ENCODE measurements at regions not wholly inside any gene's neighbourhood (a gene's known extent, or its start where the extent isn't known, plus 50 kb on each side); places are given as distances from the start of the nearest gene placed in this dataset.

- Histone ChIP-seq H3K36me3 (ENCODE audit: low read depth, missing control alignments) (no peaks in the 10 kb centered on the region), H3K9me3 (no peaks in the 10 kb centered on the region), H3K27ac (no peak overlapping the region), H3K4me3 (no peak overlapping the region), H3K27me3 (no peaks in the 10 kb centered on the region), H3K4me1 (no peaks in the 10 kb centered on the region)
- 67 to 78% methylated on average over 5 of the region's 5 CpGs for WGBS, 2 donors
- intact Hi-C loops (cut with DNase I; ENCODE audit: low total_unique reads) = no loop called here
- TF ChIP-seq CTCF (IDR thresholded peaks at IDR 0.05) = no peak
- TF ChIP-seq POLR2A (IDR thresholded peaks at IDR 0.05) = no peak
- DNase-seq = no peak
Observed at GRCh38 chr12:113755098-113755497, 211.0 kb downstream of the RBM19 start.

- DNase-seq = no peak
- Histone ChIP-seq H3K4me3 (no peak overlapping the region), H3K4me1 (no peaks in the 10 kb centered on the region), H3K27me3 (no peaks in the 10 kb centered on the region), H3K27ac (no peak overlapping the region), H3K9me3 (no peaks in the 10 kb centered on the region), H3K36me3 (ENCODE audit: low read depth, missing control alignments) (no peaks in the 10 kb centered on the region)
- TF ChIP-seq CTCF (IDR thresholded peaks at IDR 0.05) = no peak
- TF ChIP-seq POLR2A (IDR thresholded peaks at IDR 0.05) = no peak
- WGBS, 2 donors = 89 to 91% methylated on average over 2 of the region's 2 CpGs
- intact Hi-C loops (cut with DNase I; ENCODE audit: low total_unique reads) = no loop called here
Observed at GRCh38 chr12:113751513-113751912, 214.6 kb downstream of the RBM19 start.

DNA sequence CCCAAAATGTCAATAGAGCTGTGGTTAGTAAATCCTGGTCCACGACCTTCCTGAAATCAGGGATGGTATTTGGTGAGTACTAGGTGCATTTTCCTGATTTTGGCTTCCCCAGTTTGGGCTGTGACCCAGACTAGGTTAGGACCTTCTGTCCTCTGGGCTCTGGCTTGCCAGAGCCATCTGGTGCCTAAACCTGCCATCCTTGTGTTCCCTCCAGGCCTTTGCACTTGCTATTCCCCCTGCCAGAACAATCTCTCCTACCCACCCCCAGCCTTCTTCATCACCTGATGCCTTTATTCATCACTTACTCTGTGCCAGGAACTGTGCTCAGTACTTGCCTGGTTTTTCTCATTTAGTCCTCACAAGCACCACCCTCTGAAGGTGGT lies 216.7 kb downstream of the RBM19 start:
- H3K4me1 ChIP-seq = peaks cover 6% of the 10 kb centered on the region
- no peak for TF ChIP-seq CTCF (IDR thresholded peaks at IDR 0.05)
- no peak for TF ChIP-seq POLR2A (IDR thresholded peaks at IDR 0.05)

DNA sequence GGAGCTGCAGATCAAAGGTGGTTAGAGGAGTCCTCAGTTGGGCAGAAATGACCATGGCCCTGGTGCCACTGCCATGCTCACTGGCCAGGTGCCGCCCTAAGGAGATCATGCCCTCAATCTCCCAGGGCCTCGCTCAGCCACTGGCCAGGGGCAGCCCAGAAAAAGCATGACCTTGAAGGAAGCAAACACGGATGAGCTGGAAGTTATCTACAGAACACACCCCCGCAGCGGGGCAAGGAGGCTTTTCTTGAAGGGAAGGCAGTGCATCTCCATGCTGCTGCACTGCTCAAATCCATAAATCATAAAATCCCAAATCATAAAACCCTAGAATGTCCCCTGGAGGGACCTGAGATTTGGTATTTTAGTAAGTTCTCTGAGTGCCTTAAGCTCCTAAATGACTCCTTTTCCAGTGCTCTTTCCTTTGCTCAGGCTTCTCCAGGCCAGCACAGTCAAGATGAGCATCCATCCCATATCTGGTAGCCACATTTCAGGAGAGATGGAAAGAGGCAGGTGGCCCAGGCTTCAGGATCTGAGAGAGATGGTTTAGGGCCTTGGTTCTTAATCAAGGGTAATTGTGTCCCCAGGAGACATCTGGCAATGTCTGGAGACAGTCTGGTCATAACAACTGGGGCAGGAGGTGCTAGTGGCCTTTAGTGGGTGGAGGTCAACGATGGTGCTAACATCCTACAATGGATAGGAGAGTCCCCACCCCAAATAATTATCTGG lies 217.3 kb downstream of the RBM19 start:
- peak; percentile 51 for DNase-seq
- TF ChIP-seq POLR2A (IDR thresholded peaks at IDR 0.05) (no peak), CTCF (IDR thresholded peaks at IDR 0.05) (no peak)
- peaks cover 6% of the 10 kb centered on the region for H3K4me1 ChIP-seq
- WGBS, 2 donors = 36 to 43% methylated on average over 6 of the region's 6 CpGs
- no peak overlapping the region for H3K4me3 ChIP-seq
- intact Hi-C loops (cut with DNase I; ENCODE audit: low total_unique reads) = no loop called here
- no peaks in the 10 kb centered on the region for H3K27me3 ChIP-seq
- H3K9me3 ChIP-seq = no peaks in the 10 kb centered on the region
- no peak overlapping the region for H3K27ac ChIP-seq
- no peaks in the 10 kb centered on the region for H3K36me3 ChIP-seq (ENCODE audit: low read depth, missing control alignments)

More for the DNA sequence above, 216.7 kb downstream of the RBM19 start:
- intact Hi-C loops (cut with DNase I; ENCODE audit: low total_unique reads) = no loop called here
- no peak overlapping the region for H3K27ac ChIP-seq
- no peaks in the 10 kb centered on the region for H3K9me3 ChIP-seq
- WGBS, 2 donors = 70 to 82% methylated on average over 1 of the region's 1 CpG
- H3K4me3 ChIP-seq = no peak overlapping the region
- no peak for DNase-seq
- H3K27me3 ChIP-seq = no peaks in the 10 kb centered on the region
- no peaks in the 10 kb centered on the region for H3K36me3 ChIP-seq (ENCODE audit: low read depth, missing control alignments)

DNA sequence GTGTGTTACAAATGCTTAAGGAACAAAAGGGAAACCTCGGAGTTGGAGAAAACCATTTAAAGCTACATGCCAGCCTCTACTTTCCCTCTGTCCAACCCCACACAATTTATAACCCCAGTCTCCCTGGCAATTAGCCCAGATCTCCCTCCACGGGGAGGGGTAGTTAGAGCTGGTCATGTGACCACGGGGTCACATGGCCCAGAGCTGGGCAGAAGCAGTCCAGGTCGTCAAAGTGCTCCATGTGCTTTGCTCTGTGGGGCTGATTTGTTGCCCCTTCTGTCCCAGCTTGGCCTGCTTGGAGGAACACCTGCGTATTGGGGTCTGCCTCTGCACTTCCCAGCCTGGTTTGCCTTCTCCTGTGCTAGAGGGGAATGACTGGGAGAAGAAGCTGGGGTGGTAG lies 219.1 kb downstream of the RBM19 start:
- intact Hi-C loops (cut with DNase I; ENCODE audit: low total_unique reads) = no loop called here
- Histone ChIP-seq H3K4me3 (no peak overlapping the region), H3K4me1 (peaks cover 6% of the 10 kb centered on the region), H3K36me3 (ENCODE audit: low read depth, missing control alignments) (no peaks in the 10 kb centered on the region), H3K9me3 (no peaks in the 10 kb centered on the region), H3K27me3 (no peaks in the 10 kb centered on the region), H3K27ac (no peak overlapping the region)
- no peak for DNase-seq
- no peak for TF ChIP-seq CTCF (IDR thresholded peaks at IDR 0.05)
- TF ChIP-seq POLR2A (IDR thresholded peaks at IDR 0.05) = no peak
- WGBS, 2 donors = 46 to 54% methylated on average over 5 of the region's 5 CpGs

Measured in testis (tissue), 2 donors.